Erythroblast (primary cell): ENCODE measurements at regions not wholly inside any gene's neighbourhood (a gene's known extent, or its start where the extent isn't known, plus 50 kb on each side); places are given as distances from the start of the nearest gene placed in this dataset.

Experiments used
- DNase-seq, 2 experiments: peaks; one replicate each; lab custom pipeline; 2025; lab: John Stamatoyannopoulos, UW
- GATA1 ChIP-seq: IDR thresholded peaks from 2 replicates; pipeline ENCODE4 v1.6.1; 2011; ENCODE audit warnings: low read depth, mild to moderate bottlenecking, control low read depth, low read length, moderate library complexity
- POLR2A ChIP-seq: IDR thresholded peaks from 2 replicates; pipeline ENCODE4 v1.6.1; 2011; ENCODE audit warnings: mild to moderate bottlenecking, low read length

DNA sequence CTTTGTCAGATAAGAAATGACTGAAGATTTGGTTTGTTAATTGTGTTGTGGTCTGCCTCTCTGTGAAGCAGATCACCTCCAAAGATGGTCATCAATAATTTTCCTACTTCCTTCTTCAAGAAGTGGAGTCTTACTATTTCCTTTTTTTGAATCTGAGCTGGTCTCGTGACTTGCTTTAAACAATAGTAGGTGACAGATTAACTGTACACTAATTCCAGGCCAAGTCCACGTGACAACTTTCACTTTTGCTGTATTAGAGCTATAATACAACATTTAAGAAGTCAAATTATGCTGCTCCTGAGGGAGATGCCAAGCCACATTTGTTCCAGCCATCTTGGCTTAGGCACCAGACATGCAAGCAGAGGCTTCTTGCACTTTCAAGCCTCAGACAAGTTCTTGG, 393.8 kb upstream of the GRID2 start:
- no peak for TF ChIP-seq GATA1
- TF ChIP-seq POLR2A = no peak

DNA sequence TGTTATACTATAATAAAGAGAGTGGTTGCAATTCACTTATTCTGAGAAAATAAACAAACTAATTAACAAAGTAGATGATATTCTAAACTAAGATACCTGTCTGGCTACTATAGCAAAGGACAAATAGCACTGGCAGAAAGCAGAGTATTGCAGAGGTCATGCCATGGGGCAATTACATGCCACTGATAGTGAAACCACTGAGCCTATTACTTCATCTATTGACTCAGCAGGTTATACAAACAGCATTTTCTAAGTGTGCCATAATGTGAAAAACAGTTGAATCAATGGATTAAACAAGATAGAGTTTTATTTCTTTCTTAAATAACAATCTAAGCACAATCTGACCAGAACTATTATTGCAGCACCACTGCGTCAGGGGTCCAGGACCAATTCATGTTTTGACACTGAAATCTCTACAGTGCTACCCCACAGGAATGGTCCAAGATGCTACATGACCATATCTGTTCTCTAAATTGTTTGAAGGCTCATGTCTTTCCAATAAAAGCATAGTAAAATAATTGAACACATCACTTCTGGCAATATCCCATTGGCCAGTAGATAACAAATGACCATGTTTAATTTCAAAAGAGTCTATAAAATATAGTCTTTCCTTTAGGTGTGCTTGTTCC, 389.5 kb upstream of the GRID2 start:
- TF ChIP-seq GATA1 (no peak), POLR2A (no peak)

More for the DNA sequence above, 393.8 kb upstream of the GRID2 start:
- no peak for DNase-seq

DNA sequence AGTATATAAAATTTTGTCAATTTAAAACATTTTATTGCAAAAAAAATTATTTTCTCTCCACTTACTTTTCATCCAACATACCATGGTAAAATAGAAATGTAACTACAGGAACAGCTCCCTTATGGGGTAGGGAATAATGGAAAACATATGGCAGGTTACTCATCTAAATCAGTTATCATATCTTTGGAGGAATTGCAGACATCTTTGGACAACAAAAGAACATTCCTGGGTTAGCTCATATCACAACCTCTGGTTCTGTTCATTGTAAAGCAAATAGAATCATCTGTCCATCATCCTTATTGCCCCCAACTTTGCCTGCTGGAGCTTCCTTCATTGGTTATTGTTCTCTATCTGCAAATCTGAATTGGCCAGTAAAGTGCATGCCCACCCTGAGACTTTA, 387.5 kb upstream of the GRID2 start:
- TF ChIP-seq POLR2A (no peak), GATA1 (no peak)
- DNase-seq = no peak

More for the DNA sequence above, 389.5 kb upstream of the GRID2 start:
- DNase-seq = no peak

DNA sequence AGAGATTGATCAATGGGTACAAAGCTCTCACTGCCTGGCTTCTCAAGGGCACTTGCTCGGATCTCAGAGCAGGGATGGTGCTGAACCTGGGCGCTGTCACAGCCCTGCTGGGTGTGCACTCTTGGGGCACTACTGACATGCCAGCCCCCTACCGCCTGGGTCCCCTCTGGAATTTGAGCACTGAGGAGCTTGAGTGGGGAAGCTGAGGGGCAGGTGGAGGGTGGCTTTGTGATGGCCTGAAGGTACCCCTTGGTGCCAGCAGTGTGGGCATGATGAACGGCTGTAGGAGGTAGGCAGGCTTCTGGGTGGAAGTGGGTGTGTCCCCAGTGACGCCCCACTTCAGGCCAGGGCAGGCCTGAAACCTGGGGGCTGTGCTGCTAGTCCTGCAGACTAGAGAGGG, 379.1 kb upstream of the GRID2 start:
- TF ChIP-seq GATA1 (no peak), POLR2A (no peak)
- no peak for DNase-seq

DNA sequence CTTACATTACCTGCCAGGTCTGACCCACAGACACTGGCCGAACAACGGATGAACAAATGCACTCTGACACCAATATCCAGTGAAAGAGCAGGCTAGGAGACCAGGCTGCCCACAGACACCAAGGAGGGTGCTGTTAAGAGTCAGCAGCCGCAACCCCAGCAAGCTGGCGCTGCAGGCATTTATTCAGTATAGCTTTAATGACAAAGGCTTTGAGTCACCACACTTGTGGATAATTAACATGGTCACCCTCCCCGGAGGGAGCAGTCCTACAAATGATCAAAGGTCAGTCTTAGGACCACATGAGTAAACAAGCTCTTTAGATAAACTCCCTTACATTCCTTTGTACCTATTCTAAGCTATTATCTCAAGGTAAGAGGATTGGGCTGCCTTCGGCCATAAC, 368.5 kb upstream of the GRID2 start:
- TF ChIP-seq GATA1 = no peak
- no peak for TF ChIP-seq POLR2A
- no peak for DNase-seq

DNA sequence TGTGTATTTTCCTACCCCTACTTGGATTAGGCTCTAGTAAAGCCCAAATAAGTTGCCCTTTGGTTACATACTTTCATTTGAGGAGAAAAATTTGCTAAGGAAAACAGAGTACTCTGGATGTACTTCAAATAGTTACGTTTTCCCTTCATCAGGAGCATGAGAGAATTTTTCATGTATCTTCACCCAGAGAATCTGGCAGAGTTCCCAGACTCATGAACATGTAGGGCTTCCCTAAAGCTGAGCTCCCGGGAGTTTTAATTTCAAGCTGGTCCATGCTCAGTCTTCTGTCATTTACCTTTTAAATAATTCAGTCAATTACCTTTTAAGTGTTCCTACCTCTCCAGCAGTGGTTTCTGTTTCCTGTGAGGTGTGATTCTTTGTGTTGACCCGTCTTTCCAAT, 367.5 kb upstream of the GRID2 start:
- TF ChIP-seq GATA1 = no peak
- no peak for TF ChIP-seq POLR2A
- DNase-seq = no peak

DNA sequence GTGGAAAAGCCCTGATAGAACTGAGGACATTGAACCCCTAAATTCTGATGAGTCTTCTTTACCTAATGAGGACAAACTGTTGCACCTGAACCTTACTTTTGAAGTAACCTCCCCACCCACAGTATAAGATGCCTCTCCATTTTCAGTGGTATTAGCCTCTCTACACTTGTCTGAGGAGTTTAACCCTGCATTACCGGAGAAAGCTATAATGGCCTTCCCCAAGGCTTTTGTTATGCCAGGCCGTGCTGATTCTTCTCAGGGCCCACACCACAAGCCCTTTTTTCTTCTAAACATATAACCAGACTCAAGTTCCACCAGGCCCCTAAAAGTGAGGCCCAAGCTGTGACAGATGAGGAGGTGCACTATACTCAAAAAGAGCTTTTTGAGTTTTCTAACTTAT, 345.8 kb upstream of the GRID2 start:
- TF ChIP-seq POLR2A (no peak), GATA1 (no peak)
- DNase-seq = no peak

DNA sequence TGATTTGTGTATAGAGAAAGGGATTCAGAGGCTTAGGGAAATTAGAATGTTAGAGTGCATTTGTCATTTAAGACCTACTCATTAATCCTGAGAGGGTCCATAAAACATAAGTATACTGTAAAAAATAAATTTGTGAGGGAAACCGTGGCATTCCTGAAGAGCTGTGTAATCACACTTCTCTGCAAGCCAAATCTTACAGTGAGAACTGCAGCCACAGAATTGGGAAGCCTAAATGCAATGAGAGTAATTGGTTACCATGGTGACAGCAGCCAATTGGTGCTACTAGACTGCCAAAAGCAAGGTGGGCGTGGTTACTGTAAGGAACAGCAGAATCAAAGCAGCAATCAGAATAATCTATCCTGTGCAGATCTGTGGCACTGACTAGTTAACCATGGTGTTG, 345.2 kb upstream of the GRID2 start:
- no peak for DNase-seq
- no peak for TF ChIP-seq GATA1
- TF ChIP-seq POLR2A = no peak

DNA sequence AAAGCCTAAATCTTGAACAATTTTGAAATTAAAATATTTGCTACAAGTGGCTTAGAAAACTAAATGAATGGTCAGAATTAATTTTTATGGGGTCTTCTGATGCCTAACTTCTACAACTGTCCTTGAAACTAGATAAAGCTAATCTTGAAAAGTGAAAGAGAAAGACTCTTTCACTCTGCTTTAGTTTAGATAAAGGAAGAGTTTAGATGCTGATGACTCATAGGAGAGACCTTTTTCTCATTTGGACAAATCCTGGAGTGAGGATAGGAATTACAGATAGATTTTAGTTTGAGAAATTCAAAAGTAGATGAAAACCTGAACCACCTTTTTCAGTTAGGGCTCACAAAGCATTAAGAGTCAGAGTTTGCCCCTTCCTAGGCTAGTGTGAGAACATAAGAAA, 342.3 kb upstream of the GRID2 start:
- no peak for TF ChIP-seq POLR2A
- TF ChIP-seq GATA1 = no peak
- DNase-seq = no peak

DNA sequence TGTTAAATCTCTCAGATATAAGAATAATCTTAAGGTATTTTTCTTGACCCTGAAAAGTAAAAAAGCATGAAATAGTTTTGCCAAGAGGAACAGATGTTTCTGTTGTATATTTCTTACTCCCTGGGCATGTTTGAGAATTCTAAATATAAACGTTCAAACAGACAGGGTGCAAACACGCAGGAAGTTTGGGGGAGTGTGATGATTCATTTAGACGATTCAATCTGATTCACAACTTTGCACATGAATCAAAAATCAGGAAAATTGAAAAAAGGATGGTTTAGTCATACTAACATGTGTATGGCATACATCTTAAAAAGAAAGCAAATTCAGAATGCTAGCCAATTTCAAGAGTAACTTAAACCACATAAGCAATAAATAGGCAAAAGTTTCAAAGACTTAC, 340.3 kb upstream of the GRID2 start:
- no peak for DNase-seq
- TF ChIP-seq GATA1 = no peak
- TF ChIP-seq POLR2A = no peak

DNA sequence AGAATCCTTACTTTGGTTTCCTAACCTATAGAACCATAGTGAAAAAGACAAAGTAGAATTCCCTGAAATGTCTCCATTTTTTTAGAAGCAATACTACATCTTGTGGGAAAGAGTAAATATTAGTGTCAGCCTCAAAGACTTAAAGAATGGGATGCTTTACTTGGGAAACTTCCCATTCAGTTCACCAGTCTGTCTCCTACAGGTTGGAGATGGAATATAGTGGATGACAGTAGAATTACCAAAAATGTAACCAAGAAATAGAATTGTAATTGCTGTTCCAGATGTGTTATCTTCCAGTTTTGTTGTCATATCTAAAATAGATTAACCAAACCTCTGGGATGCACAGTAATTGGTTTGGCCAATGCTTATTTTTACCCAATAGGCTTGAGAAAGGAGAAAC, 338.6 kb upstream of the GRID2 start:
- DNase-seq = no peak
- TF ChIP-seq GATA1 (no peak), POLR2A (no peak)

DNA sequence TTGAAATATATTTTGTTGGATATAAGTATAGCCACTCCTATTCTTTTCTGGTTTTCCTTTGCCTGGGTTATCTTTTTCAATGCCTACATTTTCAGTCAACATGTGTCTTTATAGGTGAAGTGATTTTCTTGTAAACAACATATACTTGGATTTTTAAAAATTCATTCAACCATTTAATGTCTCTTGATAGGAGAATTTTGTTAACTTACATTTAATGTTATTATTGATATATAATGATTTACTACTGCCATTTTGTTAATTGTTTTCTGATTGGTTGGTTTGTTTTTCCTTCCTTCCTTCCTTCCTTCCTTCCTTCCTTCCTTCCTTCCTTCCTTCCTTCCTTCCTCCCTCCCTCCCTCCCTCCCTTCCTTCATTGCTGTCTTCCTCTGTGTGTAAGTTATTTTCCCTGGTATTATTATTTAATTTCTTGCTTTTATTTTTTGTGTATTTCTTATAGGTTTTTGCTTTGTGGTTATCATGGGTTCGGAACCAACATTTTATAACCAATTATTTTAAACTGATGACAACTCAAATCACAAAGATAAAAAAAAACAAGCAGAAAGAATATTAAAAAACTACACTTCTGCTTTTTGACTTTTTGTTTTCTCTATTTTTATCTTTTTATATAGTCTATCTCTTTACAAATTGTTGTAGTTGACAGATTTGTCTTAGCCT, 330.1 kb upstream of the GRID2 start:
- TF ChIP-seq POLR2A (no peak), GATA1 (no peak)
- no peak for DNase-seq

DNA sequence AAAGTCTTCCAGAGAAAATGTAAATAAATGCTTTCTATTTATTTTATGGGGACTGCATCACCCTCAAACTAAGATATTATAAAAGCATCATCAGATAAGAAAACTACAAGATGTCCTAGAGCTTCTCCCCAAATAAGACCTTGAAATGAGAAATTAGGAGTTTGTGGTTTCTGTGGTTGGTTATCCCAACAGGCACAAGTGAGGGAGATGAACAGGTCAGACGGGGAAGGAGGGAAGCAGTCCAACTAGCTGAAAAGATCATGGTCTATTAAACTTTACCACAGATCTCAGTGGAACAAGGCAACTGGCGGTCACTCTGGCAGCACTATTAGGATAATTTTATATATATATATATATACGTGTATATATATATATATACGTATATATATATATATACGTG, 319.3 kb upstream of the GRID2 start:
- TF ChIP-seq GATA1 (no peak), POLR2A (no peak)
- no peak for DNase-seq

DNA sequence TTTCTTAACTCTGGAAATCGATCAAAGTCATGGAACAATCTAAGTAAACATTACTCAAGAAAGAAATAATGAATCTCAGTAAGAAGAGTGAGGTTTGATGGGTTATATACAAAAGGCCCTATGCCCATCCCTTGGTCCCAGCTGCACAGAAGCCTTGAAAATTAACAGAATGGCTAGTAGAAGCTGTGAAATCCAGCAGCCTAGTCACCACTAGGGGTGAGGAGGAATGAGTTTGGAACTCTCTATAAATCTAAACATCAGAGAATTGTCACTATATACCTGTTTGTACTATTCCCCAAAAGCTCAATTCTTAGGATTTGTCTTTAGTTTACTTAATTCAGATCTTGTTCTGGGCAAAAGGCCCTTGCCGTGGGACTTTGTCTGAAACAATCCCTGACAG, 313.9 kb upstream of the GRID2 start:
- no peak for TF ChIP-seq GATA1
- TF ChIP-seq POLR2A = no peak
- no peak for DNase-seq

DNA sequence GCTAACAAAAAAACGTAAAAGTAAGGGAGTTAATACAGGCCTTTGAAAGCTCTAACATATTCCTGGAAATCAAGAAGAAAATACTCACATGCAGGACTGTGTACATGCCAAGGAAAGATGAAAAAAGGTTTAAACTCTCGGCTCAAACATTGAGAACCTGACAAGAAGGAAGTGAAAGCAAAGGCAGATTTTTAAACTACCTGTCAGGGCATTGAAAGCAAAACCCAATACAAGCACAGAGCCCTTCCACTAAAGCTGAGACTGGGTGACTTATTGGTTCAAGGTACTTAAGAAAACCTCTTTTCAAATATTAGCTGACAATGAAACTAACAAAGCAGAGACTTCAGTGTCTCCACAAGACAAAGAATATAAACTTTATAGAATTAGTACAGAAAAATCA, 313.0 kb upstream of the GRID2 start:
- no peak for TF ChIP-seq GATA1
- TF ChIP-seq POLR2A = no peak
- no peak for DNase-seq
